ENCODE measurements at regions not wholly inside any gene's neighbourhood (a gene's known extent, or its start where the extent isn't known, plus 50 kb on each side); places are given as distances from the start of the nearest gene placed in this dataset.

DNA sequence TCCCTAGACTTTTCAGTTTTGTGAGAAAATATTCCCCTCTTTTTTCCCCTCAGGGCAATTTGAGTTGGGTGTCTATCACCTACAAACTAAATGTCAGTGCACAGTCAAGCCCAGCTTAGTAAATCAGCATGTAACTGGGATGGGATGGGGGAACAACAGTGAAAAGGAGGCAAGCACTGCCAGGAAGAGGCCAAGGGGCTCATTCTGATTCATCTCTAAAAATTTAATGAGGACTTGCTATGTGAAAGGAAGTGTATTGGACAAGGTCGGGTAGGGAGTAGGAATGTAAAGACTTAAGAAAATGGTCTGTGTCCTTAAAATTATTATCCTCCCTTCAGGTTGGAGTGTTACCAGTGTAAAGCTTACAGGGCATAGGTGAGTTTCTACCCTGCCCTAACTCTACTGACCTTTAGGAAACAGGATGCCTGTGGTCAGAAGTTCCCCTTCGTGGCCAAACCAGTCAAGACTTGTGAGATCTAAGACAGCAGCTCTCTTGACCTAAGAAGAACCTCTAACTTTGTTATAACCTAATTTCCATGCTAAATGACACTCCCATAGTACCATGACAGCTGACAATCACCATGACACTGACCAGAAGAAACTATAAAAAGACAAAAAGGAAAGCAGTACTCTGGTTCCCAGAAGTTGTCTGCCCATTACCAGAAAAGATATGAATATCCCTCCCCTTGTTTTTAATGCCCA, 194.4 kb upstream of the LDB2 start (continued):
- TF ChIP-seq, protein P1, sequence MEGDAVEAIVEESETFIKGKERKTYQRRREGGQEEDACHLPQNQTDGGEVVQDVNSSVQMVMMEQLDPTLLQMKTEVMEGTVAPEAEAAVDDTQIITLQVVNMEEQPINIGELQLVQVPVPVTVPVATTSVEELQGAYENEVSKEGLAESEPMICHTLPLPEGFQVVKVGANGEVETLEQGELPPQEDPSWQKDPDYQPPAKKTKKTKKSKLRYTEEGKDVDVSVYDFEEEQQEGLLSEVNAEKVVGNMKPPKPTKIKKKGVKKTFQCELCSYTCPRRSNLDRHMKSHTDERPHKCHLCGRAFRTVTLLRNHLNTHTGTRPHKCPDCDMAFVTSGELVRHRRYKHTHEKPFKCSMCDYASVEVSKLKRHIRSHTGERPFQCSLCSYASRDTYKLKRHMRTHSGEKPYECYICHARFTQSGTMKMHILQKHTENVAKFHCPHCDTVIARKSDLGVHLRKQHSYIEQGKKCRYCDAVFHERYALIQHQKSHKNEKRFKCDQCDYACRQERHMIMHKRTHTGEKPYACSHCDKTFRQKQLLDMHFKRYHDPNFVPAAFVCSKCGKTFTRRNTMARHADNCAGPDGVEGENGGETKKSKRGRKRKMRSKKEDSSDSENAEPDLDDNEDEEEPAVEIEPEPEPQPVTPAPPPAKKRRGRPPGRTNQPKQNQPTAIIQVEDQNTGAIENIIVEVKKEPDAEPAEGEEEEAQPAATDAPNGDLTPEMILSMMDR (conservative IDR thresholded peaks at IDR 0.05; ENCODE audit: low read depth in 2 of 2): no peak
- no peak for TF ChIP-seq CREB1 (CRISPR knock-in tag; IDR thresholded peaks at IDR 0.05; ENCODE audit: low read depth)
- TF ChIP-seq, protein P2, sequence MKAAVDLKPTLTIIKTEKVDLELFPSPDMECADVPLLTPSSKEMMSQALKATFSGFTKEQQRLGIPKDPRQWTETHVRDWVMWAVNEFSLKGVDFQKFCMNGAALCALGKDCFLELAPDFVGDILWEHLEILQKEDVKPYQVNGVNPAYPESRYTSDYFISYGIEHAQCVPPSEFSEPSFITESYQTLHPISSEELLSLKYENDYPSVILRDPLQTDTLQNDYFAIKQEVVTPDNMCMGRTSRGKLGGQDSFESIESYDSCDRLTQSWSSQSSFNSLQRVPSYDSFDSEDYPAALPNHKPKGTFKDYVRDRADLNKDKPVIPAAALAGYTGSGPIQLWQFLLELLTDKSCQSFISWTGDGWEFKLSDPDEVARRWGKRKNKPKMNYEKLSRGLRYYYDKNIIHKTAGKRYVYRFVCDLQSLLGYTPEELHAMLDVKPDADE (IDR thresholded peaks at IDR 0.05): no peak

DNA sequence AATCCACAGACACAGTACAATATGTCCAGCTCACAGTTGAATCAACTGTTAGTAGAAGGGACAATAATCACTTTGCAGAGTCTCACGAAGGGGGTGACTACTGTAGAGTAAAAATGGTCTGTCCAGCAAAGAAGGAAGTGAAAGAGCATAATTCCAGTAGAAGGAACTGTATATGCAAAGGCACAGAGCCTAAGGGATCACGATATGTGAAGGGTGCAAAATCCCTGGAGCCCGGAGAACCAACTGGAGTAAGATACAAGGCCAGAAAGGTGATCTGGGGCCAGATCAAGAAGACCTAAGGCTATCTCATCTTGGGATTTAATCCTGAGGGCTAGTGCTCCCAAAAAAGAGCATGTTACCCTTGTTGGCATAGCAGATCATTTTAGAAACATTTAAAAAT, 192.7 kb upstream of the LDB2 start:
- no peak for ATAC-seq
- TF ChIP-seq EZH2 (IDR thresholded peaks at IDR 0.05; ENCODE audit: low read depth, unreplicated experiment) (no peak), JUNB (IDR thresholded peaks at IDR 0.05; ENCODE audit: unreplicated experiment) (no peak), CREB1 (CRISPR knock-in tag; IDR thresholded peaks at IDR 0.05; ENCODE audit: low read depth) (no peak), ZNF331 (CRISPR knock-in tag; IDR thresholded peaks at IDR 0.05; ENCODE audit: low read depth) (no peak)
- TF ChIP-seq, protein P1 (conservative IDR thresholded peaks at IDR 0.05; ENCODE audit: low read depth in 2 of 2): no peak
- Histone ChIP-seq H3K36me3 (ENCODE audit: insufficient read depth) (no peaks in the 10 kb centered on the region), H3K4me2 (no peak overlapping the region), H3K79me2 (replicated peaks; ENCODE audit: insufficient read depth) (no peaks in the 10 kb centered on the region), H3K4me1 (ENCODE audit: insufficient read depth) (no peaks in the 10 kb centered on the region; the same call in 1 of the 2 replicates), H3K27me3 (ENCODE audit: insufficient read depth) (no peaks in the 10 kb centered on the region), H3K27ac (ENCODE audit: low read depth) (no peak overlapping the region), H4K20me1 (replicated peaks; ENCODE audit: insufficient read depth) (no peaks in the 10 kb centered on the region), H2AFZ (no peak overlapping the region), H3K9me2 (ENCODE audit: insufficient read depth) (peaks cover 28% of the 10 kb centered on the region), H3K4me3 (no peak overlapping the region), H3F3A (replicated peaks; ENCODE audit: low read depth) (no peaks in the 10 kb centered on the region)
- H3K4me1 Mint-ChIP-seq: peaks cover 10% of the 10 kb centered on the region; the same call in 2 of the 3 replicates
- H3K4me3 Mint-ChIP-seq: no peak overlapping the region
- DNase-seq (ENCODE audit: low spot score): no peak
- no peak overlapping the region for H3K27ac Mint-ChIP-seq
- no peaks in the 10 kb centered on the region for H3K36me3 Mint-ChIP-seq (ENCODE audit: low read depth)
- peaks cover 2% of the 10 kb centered on the region for H3K27me3 Mint-ChIP-seq (ENCODE audit: insufficient read depth, low read depth, poor library complexity)
- H3K9me3 Mint-ChIP-seq: peaks cover 3% of the 10 kb centered on the region; the same call in 1 of the 3 replicates

DNA sequence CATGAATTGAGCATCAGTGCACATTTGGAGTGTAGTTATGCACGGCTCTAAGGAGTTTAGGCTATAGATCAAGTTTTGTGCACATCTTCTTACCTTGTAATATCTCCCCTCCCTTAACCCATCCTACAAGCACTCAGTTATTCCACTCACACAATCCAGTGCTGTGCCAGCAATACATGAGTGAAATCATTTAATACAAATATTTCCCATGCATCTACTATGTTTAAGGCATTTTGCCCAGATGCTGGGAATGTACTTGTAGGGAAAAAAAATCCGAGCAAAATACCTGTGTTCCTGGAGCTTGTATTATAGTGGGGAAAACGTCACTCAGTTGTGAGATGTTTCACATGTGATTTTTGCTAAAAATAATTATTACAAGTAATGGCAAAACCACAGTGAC, 191.6 kb upstream of the LDB2 start:
- H3K27me3 ChIP-seq (ENCODE audit: insufficient read depth): no peaks in the 10 kb centered on the region
- peaks cover 5% of the 10 kb centered on the region; the same call in 1 of the 3 replicates for H3K4me1 Mint-ChIP-seq
- TF ChIP-seq POLR2AphosphoS5 (IDR thresholded peaks at IDR 0.05; ENCODE audit: low read depth) (no peak), ZNF114 (CRISPR knock-in tag; IDR thresholded peaks at IDR 0.05) (no peak), NANOG (IDR thresholded peaks at IDR 0.05; ENCODE audit: borderline replicate concordance) (no peak), ZNF331 (CRISPR knock-in tag; IDR thresholded peaks at IDR 0.05; ENCODE audit: low read depth) (no peak), STAT1 (IDR thresholded peaks at IDR 0.05; ENCODE audit: unreplicated experiment) (no peak)
- H3K27ac ChIP-seq (ENCODE audit: low read depth): no peak overlapping the region
- H3K36me3 Mint-ChIP-seq (ENCODE audit: low read depth): no peaks in the 10 kb centered on the region; the same call in 2 of the 3 replicates
- H3K27ac Mint-ChIP-seq: no peak overlapping the region
- no peaks in the 10 kb centered on the region for H3K36me3 ChIP-seq (ENCODE audit: insufficient read depth)
- H4K20me1 ChIP-seq (replicated peaks; ENCODE audit: insufficient read depth): no peaks in the 10 kb centered on the region
- no peaks in the 10 kb centered on the region for H3K79me2 ChIP-seq (replicated peaks; ENCODE audit: insufficient read depth)
- no peaks in the 10 kb centered on the region; the same call in 1 of the 2 replicates for H3K4me1 ChIP-seq (ENCODE audit: insufficient read depth)
- no peak for DNase-seq (ENCODE audit: low spot score)
- no peaks in the 10 kb centered on the region for H3F3A ChIP-seq (replicated peaks; ENCODE audit: low read depth)
- no peak for ATAC-seq
- no peak overlapping the region for H2AFZ ChIP-seq
- no peak overlapping the region for H3K4me3 ChIP-seq
- H3K4me3 Mint-ChIP-seq: no peak overlapping the region
- H3K9me3 Mint-ChIP-seq: peaks cover 3% of the 10 kb centered on the region; the same call in 1 of the 3 replicates
- H3K27me3 Mint-ChIP-seq (ENCODE audit: insufficient read depth, low read depth, poor library complexity): peaks cover 2% of the 10 kb centered on the region
- H3K4me2 ChIP-seq: no peak overlapping the region
- H3K9me2 ChIP-seq (ENCODE audit: insufficient read depth): peaks cover 23% of the 10 kb centered on the region

All from GM23338 (cell line).